ENCODE measurements at regions not wholly inside any gene's neighbourhood (a gene's known extent, or its start where the extent isn't known, plus 50 kb on each side); places are given as distances from the start of the nearest gene placed in this dataset.

DNA sequence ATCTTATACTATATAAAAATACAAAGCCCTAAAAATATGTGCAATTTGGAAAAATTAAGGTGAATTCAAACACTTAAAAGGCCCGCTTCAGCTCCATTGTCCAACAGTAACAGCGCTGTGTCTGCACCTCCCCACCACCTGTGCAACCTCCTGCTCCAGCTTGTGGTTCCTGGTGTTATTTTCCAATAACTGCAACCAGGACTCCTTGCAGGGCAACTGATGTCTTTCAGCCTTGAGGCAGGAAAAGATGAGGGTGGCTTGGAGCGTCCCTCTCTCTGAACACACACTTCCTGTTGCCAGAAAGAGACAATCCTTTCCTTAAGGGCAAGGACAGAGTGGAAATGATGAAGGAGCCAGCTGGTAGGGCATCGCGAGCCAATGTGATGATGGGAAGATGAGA lies 336.0 kb downstream of the GLRX3 start:
- TF ChIP-seq, protein P1, sequence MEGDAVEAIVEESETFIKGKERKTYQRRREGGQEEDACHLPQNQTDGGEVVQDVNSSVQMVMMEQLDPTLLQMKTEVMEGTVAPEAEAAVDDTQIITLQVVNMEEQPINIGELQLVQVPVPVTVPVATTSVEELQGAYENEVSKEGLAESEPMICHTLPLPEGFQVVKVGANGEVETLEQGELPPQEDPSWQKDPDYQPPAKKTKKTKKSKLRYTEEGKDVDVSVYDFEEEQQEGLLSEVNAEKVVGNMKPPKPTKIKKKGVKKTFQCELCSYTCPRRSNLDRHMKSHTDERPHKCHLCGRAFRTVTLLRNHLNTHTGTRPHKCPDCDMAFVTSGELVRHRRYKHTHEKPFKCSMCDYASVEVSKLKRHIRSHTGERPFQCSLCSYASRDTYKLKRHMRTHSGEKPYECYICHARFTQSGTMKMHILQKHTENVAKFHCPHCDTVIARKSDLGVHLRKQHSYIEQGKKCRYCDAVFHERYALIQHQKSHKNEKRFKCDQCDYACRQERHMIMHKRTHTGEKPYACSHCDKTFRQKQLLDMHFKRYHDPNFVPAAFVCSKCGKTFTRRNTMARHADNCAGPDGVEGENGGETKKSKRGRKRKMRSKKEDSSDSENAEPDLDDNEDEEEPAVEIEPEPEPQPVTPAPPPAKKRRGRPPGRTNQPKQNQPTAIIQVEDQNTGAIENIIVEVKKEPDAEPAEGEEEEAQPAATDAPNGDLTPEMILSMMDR (conservative IDR thresholded peaks at IDR 0.05 in 1 of 2, IDR thresholded peaks at IDR 0.05 in 1 of 2; ENCODE audit: extremely low read depth in 1 of 2, insufficient read depth in 1 of 2, low read depth in 1 of 2, low read length in 2 of 2): no peak
- no peak for TF ChIP-seq EZH2 (IDR thresholded peaks at IDR 0.05; ENCODE audit: borderline replicate concordance, low read length)
